Activated T-helper 2 cell treated with anti-CD3 and anti-CD28 coated beads, Interferon-gamma antibody, Interleukin-2, Interleukin-4, amounts not matched to agents 10 μg/mL and 5 μg/mL and 100 μg/mL, durations not matched to agents 14 hours and 24 hours and 36 hours (primary cell): ENCODE measurements at regions not wholly inside any gene's neighbourhood (a gene's known extent, or its start where the extent isn't known, plus 50 kb on each side); places are given as distances from the start of the nearest gene placed in this dataset.

ENCODE experiments used
- DNase-seq: peaks from one replicate; pipeline ENCODE4 v3.0.0; 2021; ENCODE audit warnings: low spot score
- H3K27ac Mint-ChIP-seq: one replicate; pipeline ENCODE4 v1.8.0; 2021; ENCODE audit warnings: mixed read lengths
- H3K27me3 Mint-ChIP-seq: one replicate; pipeline ENCODE4 v1.8.0; 2021; ENCODE audit warnings: low read depth, mixed read lengths
- H3K36me3 Mint-ChIP-seq: one replicate; pipeline ENCODE4 v1.8.0; 2021; ENCODE audit warnings: low read depth, mixed read lengths
- H3K4me1 Mint-ChIP-seq: one replicate; pipeline ENCODE4 v1.8.0; 2021; ENCODE audit warnings: low read depth, mixed read lengths
- H3K4me3 Mint-ChIP-seq: one replicate; pipeline ENCODE4 v1.8.0; 2021; ENCODE audit warnings: low read depth, mild to moderate bottlenecking, moderate library complexity, mixed read lengths
- H3K9me3 Mint-ChIP-seq: one replicate; pipeline ENCODE4 v1.8.0; 2021; ENCODE audit warnings: mixed read lengths
- intact Hi-C: fragments of 100-400 bp; cut with micrococcal nuclease; formaldehyde crosslinking; loops from one replicate; pipeline ENCODE4 v1.15.1; 2023

DNA sequence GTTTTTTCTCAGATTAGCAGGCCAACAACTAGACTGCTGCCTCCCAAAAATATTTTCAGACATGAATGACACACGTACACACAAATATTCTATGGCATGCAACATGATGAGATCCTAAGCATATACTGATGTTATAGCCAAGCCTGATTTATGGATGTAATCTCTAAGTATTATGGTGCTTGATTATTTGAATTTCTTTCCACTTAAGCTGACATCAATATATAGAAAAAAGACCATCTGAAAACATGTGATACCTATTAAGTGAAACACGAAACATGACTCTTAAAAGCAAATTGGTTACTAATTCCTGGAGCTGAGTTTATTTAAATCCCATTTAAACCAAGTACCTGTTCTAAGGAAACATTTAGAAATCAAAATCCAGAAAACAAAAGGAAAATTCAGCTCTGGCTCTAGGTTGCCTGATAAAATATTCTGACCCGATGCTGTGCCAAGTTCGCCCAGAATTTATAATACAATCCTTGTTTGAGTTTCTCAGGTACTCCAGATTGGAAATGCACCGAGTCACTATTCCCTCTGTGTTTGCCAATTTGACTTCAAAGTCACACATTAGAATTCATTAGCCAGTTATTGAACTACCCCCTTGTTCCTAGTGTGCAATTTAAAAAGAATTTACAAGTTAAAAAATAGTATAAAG, 548.6 kb downstream of the CSNK1G3 start:
- intact Hi-C loops, result no loop called here
- no peak for DNase-seq
- Mint-ChIP-seq H3K36me3 (no peaks in the 10 kb centered on the region), H3K4me3 (no peak overlapping the region), H3K27ac (no peak overlapping the region), H3K4me1 (no peaks in the 10 kb centered on the region), H3K27me3 (no peaks in the 10 kb centered on the region), H3K9me3 (no peaks in the 10 kb centered on the region)

DNA sequence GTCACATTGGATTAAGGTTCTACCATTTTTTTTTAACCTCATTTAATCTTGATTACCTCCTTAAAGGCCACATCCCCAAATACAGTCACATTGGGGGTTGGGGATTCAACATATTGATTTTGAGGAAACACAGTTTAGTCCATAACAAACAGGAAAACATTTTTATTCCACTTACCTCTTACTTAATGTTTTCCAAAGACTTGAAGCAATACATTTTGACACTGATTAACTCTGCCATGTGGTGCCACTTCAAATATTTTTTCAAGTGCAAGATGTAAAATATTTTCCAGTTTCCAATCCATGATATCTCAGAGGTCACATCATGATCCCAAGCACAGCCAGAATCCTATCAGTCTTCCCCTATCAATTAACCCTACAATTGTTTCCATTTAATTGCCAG, 548.0 kb downstream of the CSNK1G3 start:
- Mint-ChIP-seq H3K27me3 (no peaks in the 10 kb centered on the region), H3K4me1 (no peaks in the 10 kb centered on the region), H3K27ac (no peak overlapping the region), H3K9me3 (no peaks in the 10 kb centered on the region), H3K4me3 (no peak overlapping the region), H3K36me3 (no peaks in the 10 kb centered on the region)
- DNase-seq, result no peak
- intact Hi-C loops, result no loop called here

DNA sequence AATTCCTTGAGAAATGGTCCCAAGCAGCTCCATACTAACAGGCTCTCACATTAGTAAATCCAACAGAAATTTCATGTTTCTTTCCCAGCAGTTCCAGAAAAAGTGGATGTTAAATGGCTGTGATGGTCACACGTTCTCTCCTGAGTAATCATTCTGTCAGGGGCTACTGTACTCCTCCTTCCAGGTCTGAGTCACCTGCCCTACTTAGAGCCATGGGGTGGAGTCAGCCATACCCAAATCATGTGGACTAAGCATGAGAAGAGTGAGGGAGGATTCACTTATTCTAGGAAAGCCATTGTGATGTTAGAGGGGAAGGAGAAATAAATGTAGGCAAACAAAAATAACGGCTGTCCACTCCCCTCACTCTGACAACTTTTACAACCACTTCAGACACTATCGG, 547.2 kb downstream of the CSNK1G3 start:
- Mint-ChIP-seq H3K27ac (no peak overlapping the region), H3K4me3 (no peak overlapping the region), H3K9me3 (no peaks in the 10 kb centered on the region), H3K36me3 (no peaks in the 10 kb centered on the region), H3K27me3 (no peaks in the 10 kb centered on the region), H3K4me1 (no peaks in the 10 kb centered on the region)
- DNase-seq, result no peak
- intact Hi-C loops, result no loop called here

DNA sequence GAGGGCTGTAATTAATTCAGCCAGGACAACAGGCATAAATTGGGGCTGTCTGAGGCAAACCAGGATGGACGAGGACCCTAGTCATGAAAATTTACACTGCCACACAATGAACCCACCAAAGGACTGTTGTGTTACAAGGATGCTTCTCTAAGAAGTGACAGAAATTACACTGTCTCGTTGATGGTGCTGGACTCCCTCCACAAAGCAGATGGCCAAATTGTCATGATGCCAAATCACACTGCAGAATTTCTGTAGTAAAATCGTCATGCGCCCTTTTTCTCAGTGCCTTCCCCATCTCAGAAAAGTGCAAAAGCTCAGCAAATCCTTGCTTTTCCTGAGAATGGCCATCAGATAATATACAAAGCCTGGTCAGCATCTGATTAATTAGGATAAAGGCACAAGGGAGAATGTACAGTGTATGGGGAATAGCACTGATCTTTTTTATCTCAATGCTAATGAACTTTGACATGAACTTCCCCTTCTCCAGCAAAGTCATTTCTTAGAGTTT, 545.8 kb downstream of the CSNK1G3 start:
- H3K4me1 Mint-ChIP-seq, result no peaks in the 10 kb centered on the region
- no peak for DNase-seq
- H3K4me3 Mint-ChIP-seq, result no peak overlapping the region
- no peaks in the 10 kb centered on the region for H3K27me3 Mint-ChIP-seq
- intact Hi-C loops, result no loop called here
- no peak overlapping the region for H3K27ac Mint-ChIP-seq
- H3K36me3 Mint-ChIP-seq, result no peaks in the 10 kb centered on the region
- no peaks in the 10 kb centered on the region for H3K9me3 Mint-ChIP-seq

DNA sequence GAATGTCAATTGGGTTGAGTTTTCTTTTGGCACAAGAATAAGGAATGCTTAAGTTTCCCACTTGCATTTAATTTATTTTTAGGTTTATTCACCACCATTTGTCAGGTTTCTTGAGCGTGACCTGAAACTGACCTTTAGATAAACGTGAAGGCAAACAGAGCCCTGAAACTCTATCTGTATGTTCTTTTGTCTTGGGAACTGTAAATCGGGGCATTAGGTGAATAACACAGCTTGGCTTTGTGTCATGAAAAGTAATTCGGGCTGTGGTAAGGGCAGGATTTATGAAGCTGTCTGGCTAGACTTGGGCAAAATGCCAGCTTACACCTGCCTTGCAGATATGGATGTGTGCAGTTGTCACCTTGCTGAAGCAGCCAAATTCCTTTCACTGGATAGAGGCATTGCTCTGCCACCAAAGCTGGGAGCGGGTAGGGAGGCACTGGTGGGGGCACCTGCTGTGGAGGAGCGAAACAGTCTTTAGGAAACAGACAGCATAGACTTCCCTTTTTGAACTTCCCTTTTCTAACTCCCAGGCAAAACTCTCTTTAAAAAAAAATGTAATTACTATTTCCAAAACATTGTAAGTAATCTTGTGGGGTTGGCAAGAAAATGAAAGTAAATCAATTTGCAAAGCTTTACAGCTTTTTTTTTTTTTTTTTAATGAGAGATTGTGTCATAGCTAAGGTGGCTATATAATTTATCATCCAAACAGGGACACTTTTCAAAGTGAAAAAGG, 545.2 kb downstream of the CSNK1G3 start:
- no peaks in the 10 kb centered on the region for H3K36me3 Mint-ChIP-seq
- no peak for DNase-seq
- no peaks in the 10 kb centered on the region for H3K27me3 Mint-ChIP-seq
- H3K4me3 Mint-ChIP-seq, result no peak overlapping the region
- H3K4me1 Mint-ChIP-seq, result no peaks in the 10 kb centered on the region
- intact Hi-C loops, result no loop called here
- H3K9me3 Mint-ChIP-seq, result no peaks in the 10 kb centered on the region
- H3K27ac Mint-ChIP-seq, result no peak overlapping the region

DNA sequence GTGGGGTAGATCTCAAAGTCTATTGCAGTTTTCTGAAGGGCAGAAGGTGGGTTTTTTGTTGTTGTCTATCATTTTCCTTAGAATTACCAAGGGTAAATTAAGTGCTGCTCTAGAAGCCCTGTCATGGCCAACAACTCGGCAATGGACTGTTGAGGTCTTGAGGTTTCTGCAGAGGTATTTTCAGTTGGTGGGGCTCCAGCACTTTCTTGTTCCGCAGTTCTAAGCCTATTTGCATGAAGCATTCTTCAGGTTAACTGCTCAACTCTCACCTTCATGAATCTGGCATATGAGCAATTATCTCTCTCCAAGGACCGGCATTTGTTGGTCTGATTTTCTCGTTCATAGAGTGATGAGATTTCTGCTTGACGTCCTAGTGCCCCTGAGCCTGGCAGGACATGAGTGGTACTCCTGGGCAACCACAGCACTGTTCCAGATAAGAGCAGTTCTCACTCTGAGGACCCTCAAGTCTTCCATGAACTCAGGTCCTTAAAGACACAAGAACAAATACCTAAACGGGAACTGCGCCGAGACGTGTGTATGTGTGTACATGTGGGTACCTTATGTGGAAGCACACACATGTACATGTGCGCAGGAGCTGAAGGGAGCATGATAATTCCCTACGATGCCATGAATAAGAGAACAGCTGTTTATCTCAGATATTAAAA, 544.5 kb downstream of the CSNK1G3 start:
- no peaks in the 10 kb centered on the region for H3K36me3 Mint-ChIP-seq
- H3K4me3 Mint-ChIP-seq, result no peak overlapping the region
- intact Hi-C loops, result no loop called here
- no peak for DNase-seq
- no peaks in the 10 kb centered on the region for H3K4me1 Mint-ChIP-seq
- no peaks in the 10 kb centered on the region for H3K27me3 Mint-ChIP-seq
- H3K9me3 Mint-ChIP-seq, result no peaks in the 10 kb centered on the region
- H3K27ac Mint-ChIP-seq, result no peak overlapping the region

DNA sequence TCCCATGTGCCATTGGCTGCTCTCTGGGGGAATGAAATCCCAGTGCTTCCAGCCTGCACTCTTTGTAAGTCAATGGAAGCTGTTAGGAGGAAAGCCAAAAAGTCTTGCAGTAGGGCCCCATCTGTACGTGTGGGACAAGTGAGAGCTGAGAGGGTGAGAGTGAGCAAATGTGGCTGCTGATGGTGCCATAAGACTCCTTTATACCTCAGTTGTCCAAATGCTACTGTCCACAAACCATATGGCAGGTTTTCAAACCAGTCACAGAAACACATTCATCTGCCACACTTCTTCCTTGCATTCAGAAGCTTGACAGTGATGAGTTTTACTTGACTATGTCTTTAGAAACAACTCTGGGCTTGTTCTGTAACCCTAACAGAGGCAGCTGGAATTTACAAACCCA, 543.8 kb downstream of the CSNK1G3 start:
- no peak for DNase-seq
- no peak overlapping the region for H3K4me3 Mint-ChIP-seq
- no peaks in the 10 kb centered on the region for H3K27me3 Mint-ChIP-seq
- no peaks in the 10 kb centered on the region for H3K36me3 Mint-ChIP-seq
- H3K27ac Mint-ChIP-seq, result no peak overlapping the region
- no peaks in the 10 kb centered on the region for H3K9me3 Mint-ChIP-seq
- no peaks in the 10 kb centered on the region for H3K4me1 Mint-ChIP-seq
- intact Hi-C loops, result no loop called here

DNA sequence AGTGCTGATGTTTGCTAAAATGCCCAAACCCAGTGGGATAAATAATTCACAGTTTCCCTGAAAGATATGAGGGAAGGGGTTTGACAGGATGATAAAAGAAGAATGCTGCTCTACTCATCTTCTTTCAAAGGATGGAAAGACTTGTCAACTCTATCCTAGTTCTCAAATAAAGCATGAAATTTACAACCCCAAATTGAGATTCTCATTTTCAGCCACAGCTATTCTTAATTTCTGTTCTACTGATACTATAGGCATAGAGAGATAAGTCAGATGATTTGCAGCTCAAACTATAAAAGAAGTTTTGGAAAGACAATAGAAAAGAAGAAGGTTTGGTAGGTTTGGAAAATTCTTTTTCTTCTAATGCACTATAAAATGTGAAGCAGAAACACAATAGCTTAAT, 542.6 kb downstream of the CSNK1G3 start:
- Mint-ChIP-seq H3K9me3 (no peaks in the 10 kb centered on the region), H3K27me3 (no peaks in the 10 kb centered on the region), H3K27ac (no peak overlapping the region), H3K4me3 (no peak overlapping the region), H3K4me1 (no peaks in the 10 kb centered on the region), H3K36me3 (no peaks in the 10 kb centered on the region)
- no peak for DNase-seq
- intact Hi-C loops, result no loop called here

DNA sequence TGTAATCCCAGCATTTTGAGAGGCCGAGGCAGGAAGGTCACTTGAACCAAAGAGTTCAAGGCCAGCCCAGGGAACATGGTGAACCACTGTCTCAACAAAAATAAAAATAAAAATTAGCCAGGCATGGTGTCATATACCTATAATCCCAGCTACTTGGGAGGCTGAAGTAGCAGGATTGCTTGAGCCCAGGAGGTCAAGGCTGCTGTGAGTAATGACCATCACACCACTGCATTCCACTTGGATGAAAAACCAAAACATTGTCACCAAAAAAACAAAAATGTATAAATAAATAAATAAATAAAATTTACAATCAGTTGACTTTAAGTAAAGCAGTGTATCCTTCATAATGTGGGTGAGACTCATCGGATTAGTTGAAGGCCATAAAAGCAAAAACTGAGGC, 541.4 kb downstream of the CSNK1G3 start:
- intact Hi-C loops, result no loop called here
- Mint-ChIP-seq H3K4me1 (no peaks in the 10 kb centered on the region), H3K27me3 (no peaks in the 10 kb centered on the region), H3K9me3 (no peaks in the 10 kb centered on the region), H3K4me3 (no peak overlapping the region), H3K36me3 (no peaks in the 10 kb centered on the region), H3K27ac (no peak overlapping the region)
- no peak for DNase-seq

DNA sequence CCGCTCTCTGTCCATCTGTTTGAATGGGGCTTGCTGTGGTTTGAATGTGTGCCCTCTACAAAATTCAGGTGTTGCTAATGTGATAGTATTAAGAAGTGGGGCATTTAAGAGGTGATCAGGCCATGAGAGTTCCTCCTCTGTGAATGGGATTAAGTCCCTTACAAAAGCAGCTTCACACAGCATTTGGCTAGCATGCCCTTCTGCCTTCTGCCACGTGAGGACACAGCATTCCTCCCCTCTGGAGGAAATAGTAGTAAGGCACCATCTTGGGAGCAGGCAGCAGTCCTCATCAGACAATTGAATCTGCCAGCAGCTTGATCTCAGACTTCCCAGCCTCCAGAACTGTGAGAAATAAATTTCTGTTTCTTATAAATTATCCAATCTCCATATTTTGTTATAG, 540.2 kb downstream of the CSNK1G3 start:
- DNase-seq, result no peak
- H3K4me1 Mint-ChIP-seq, result no peaks in the 10 kb centered on the region
- intact Hi-C loops, result no loop called here

DNA sequence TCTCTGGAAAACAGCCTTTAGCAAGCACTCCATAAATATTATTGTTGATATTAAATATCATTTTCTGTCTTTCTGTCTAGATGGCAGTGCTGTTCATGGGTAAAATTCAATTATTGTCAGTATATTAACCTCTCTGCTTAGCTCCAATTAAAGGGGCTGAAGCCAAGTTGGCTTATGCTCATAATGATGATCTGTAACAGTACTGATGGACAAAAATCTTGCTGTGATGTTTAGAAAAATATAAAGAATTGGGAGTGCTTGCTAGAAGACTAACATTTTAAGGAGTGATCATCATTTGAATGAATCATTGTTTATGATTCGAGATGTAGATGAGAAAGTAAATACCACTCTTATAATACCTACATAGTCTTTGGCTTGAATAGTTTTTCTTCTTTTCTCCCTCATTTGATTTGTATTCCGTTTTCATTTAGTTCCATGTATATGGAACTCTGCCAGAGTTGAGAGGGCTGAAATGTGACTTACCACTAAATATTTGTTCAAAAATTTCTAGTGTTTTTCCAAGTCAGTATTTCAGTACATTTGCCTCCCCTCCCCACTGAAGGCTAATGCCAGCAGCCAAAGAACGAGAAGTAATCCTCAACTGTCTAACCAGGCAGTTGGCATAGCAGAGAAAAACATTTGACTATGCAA, 538.3 kb downstream of the CSNK1G3 start:
- Mint-ChIP-seq H3K4me1 (no peaks in the 10 kb centered on the region), H3K27ac (no peak overlapping the region), H3K36me3 (no peaks in the 10 kb centered on the region), H3K27me3 (no peaks in the 10 kb centered on the region), H3K4me3 (no peak overlapping the region), H3K9me3 (no peaks in the 10 kb centered on the region)
- DNase-seq, result no peak
- intact Hi-C loops, result no loop called here

More for the DNA sequence above, 540.2 kb downstream of the CSNK1G3 start:
- no peaks in the 10 kb centered on the region for H3K27me3 Mint-ChIP-seq
- no peak overlapping the region for H3K27ac Mint-ChIP-seq
- no peaks in the 10 kb centered on the region for H3K9me3 Mint-ChIP-seq
- H3K36me3 Mint-ChIP-seq, result no peaks in the 10 kb centered on the region
- H3K4me3 Mint-ChIP-seq, result no peak overlapping the region

DNA sequence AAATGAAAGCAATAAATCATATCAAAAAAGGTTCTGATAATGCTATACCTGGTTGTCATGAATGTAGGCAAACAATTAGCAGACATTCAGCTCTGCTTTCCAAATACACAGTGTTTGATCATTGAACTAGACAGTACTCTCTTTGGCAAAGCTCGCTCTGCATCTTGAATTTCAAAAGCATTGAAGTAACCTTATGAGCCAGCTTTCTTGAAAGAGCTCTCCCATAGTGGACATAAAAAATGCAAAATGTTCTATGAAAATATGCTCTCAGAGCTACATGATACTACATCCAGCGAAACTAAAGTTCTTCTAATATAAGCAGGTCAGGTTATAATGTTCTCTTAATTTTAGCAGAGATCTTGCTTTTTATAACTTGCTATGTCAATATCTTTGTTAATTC, 533.4 kb downstream of the CSNK1G3 start:
- H3K4me1 Mint-ChIP-seq, result no peaks in the 10 kb centered on the region
- H3K9me3 Mint-ChIP-seq, result no peaks in the 10 kb centered on the region
- no peak overlapping the region for H3K27ac Mint-ChIP-seq
- no peaks in the 10 kb centered on the region for H3K36me3 Mint-ChIP-seq
- no peak overlapping the region for H3K4me3 Mint-ChIP-seq
- DNase-seq, result no peak
- intact Hi-C loops, result no loop called here
- H3K27me3 Mint-ChIP-seq, result no peaks in the 10 kb centered on the region

DNA sequence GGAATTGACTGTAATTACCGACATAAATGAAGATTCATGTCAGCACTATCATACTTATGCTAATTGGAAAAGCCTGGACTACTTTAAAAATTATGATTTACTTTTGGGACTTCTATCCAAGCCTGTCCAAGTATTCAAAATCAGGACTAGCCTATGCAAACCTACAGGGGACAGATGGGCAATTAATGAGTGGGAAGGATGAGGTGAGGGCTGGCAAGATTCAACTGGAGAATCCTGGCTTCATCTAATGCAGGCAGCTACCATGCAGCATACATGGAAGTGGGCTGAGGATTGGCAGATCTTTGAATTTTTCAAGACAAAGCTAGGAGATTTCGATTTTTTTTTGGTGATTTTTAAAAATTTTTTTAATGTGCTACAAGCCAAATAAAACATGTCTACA, 532.6 kb downstream of the CSNK1G3 start:
- H3K9me3 Mint-ChIP-seq, result no peaks in the 10 kb centered on the region
- DNase-seq, result no peak
- H3K36me3 Mint-ChIP-seq, result no peaks in the 10 kb centered on the region
- H3K4me1 Mint-ChIP-seq, result no peaks in the 10 kb centered on the region
- intact Hi-C loops, result no loop called here
- no peaks in the 10 kb centered on the region for H3K27me3 Mint-ChIP-seq
- H3K27ac Mint-ChIP-seq, result no peak overlapping the region
- H3K4me3 Mint-ChIP-seq, result no peak overlapping the region
